CD4-positive, alpha-beta T cell treated with Interleukin-21 for 1 hour (primary cell): ENCODE measurements at regions not wholly inside any gene's neighbourhood (a gene's known extent, or its start where the extent isn't known, plus 50 kb on each side); places are given as distances from the start of the nearest gene placed in this dataset.
"Not testable (repeated sequence)": the region's sequence is repeated elsewhere in the genome, so short reads cannot be mapped to it uniquely, and the experiment has no call there.

ENCODE experiments used
- DNase-seq: peaks from one replicate; pipeline ENCODE4 v3.0.0-alpha.2; 2020

GRCh38 chr5:16987776-16988175 lies 51.7 kb upstream of the MYO10 start:
- no peak for DNase-seq

- not testable (repeated sequence) for DNase-seq
These were observed 54.9 kb upstream of the MYO10 start for GRCh38 chr5:16990817-16991520.

DNA sequence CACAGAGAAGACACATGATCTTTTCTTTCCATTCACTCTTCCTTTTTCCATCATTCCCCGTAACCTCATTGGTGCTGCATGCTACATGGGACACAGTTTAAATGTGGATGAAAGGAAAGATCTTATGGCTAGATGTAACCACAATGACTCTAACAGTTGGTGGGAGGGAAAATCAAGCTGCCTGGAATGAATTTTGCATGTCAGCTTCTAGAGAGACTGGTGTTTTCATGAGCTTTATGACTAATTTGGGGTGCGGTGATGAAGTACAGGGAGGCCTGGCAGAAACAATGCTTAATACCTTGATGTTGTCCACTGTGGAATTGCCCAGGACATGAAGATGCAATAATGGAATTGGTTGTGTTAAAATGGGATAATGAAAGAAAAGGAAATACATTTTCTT lies 55.9 kb upstream of the MYO10 start:
- no peak for DNase-seq

- DNase-seq, result no peak
These were observed 56.4 kb upstream of the MYO10 start for GRCh38 chr5:16992444-16992843.

DNA sequence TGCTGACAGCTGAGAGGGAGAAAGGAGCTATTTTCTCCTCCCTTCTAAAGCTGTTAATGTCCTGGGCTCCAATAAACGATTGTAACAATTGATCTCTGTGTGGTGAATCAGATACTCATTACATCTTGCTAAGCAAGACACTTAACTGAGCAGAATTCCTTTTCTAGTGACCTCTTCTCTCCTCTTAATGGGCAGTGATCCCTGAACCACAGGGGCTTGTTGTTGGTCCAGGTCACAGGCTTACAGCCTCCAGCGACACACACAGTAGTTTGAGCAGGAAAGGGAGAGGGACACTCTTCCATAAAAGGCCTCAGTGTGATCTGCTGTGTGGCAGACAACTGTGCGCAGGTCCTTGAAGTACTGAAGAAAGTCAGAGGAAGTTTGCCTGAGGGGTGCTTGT lies 58.5 kb upstream of the MYO10 start:
- no peak for DNase-seq

- no peak for DNase-seq
These were observed 59.3 kb upstream of the MYO10 start for GRCh38 chr5:16995372-16995771.

GRCh38 chr5:17000291-17000939 lies 64.3 kb upstream of the MYO10 start:
- no peak for DNase-seq

DNA sequence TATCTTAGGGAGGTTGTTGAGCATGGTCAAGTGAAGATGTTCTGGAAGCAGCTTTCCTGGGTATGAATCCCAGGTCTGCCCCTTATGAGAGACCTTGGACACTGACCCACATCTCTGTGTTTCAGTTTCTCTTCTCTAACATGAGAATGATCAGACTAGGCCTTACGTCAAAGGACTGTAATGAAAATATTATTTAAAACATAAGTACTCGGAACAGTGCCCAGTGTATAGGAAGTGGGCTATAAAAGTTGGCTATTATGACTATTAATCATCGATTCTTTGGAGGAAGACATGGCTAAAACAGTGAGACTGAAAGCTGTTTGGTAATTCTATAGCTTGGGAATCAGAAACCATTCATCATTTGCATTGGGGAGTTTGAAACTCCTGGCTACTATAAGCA lies 65.3 kb upstream of the MYO10 start:
- no peak for DNase-seq

DNA sequence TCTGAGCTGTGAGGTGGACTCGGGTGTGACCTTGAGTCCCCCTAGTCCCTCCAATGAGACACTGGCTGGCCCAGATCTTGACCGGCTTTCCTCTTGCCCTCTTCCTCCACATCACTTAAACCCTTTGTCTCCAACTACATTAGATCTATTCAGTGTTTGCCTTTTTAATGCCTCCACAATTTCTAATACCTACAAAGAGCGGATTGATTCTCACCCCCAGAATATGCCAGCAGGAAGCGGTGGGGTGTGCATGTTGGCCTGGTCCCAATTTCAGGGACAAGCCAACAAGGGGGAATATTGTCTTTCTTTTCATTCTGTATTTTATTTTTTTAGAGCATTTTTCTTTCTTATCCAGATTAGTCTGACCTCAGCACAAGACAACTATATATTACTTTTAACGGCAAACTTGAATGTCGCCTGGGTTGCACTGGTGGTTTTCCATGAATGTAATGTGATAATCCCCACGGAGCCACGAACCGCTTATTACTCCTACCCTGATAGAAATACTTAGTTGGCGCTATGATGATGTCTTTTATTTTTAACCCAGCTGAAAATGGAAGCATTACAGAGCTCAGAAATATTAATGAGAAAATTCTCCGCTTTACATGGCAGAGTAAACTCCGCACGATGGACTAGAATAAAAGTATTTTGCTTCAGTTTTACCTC lies 68.5 kb upstream of the MYO10 start:
- no peak for DNase-seq

DNA sequence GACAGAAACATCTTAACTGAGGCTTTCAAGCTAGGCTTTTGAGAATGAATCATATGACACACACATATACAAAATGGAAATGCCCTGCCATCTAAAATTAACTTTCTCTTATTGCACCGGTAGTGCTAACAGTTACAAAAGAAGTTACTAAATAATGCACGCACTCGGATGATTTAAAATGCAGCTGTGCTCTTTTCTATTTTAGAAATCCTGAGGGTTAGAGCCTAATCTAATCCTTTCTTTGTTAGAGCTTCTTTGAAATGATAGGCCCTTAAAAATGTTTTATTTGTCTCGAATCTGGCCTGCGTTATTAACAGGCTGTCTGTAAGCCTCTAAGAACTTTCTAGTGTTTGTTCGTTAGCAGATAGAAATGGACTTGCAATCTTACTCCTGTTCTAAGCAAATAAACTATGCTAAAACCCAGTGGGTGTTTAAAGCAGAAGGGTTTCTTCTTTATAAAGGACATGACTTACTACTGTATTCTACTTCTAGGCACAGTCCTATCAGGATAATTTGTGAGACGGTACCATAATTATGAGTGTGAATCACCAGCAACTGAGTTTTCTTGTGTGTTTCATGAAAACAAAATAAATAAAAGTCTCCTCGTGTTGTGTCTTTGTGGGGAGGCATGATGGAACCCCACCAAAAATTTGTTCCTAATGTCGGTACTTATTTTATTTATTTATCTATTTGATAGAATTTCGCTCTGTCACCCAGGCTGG lies 69.2 kb upstream of the MYO10 start:
- DNase-seq, result no peak

GRCh38 chr5:17012289-17012688 lies 76.2 kb upstream of the MYO10 start:
- DNase-seq, result no peak

- DNase-seq, result no peak
These were observed 78.6 kb upstream of the MYO10 start for GRCh38 chr5:17014686-17015085.

DNA sequence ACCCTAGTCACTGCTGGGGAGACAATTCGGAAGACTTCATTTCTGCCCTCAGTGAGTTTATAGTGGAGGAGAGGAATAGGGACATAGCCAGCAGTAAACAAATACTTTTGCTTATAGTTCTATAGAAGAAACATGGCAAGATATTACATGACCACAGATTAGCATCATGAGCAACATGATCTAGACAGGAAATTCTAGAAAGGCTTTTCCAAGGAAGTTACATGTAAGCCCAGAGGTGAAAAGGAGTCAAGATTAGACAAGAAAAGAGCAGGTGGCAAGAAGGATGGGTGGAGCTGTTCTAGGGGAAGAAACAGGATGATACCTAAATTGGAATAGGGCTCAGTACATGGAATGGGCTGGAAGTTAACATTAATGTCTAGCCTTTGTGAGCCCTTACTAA lies 82.8 kb upstream of the MYO10 start:
- DNase-seq, result no peak

DNA sequence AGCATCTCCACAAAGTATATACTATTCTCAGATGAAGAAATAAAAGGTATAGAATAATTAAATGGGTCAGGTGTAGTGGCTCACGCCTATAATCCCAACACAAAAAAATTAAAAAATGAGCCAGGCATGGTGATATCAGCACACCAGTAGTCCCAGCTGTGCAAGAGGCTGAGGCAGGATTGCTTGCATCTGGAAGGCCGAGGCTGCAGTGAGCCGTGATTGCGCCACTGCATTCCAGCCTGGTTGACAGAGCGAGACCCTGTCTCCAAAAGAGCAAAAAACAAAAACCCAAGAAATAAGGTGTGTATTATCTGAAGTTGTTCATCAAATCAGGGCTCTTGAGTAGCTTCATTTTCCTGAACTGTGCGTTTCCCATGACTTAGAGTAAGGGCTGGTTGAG lies 83.2 kb upstream of the MYO10 start:
- no peak for DNase-seq

- DNase-seq, result no peak
These were observed 84.9 kb upstream of the MYO10 start for GRCh38 chr5:17020678-17021601.

DNA sequence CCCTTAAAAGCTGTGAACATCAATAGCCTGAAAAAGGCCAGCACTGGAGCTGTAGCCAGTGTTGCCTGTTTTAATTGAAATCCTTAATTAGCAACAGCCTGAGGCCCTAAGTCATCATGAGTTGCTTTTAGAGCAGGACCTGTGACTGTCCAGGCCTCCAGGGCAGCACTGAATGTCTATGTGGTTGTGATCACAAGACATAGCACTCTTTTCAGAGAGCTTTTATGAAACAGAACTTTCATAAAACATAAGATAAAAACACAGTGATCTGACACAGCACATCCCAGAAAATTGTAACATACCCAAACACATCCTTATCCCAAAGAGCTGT lies 85.5 kb upstream of the MYO10 start:
- DNase-seq, result no peak

GRCh38 chr5:17022296-17022695 lies 86.2 kb upstream of the MYO10 start:
- DNase-seq, result no peak

DNA sequence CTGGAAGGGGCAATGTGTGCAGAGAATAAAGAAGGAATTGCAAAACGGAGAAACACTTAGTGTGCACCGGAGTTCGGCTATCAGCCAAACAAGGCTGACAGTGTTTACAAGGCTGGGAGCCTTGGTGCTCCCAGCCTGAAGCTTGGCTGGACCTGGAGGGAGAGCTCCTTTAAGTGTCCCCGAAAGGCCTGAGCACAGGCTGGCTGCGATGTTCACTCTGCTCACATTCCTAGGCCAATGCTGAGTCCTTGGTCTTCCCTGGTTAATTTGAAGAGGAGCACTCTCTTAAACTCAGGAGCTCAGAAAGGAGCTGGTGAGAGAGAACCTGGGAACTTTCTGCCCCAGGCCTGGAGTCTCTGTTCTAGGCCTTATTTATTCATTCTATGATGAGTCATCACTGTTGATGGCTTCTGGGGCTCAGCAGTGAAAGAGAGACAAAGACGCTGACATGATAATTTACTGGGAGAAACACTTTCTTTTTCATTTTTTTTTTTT lies 88.6 kb upstream of the MYO10 start:
- DNase-seq, result no peak

- DNase-seq, result not testable (repeated sequence)
These were observed 95.7 kb upstream of the MYO10 start for GRCh38 chr5:17031659-17032277.

DNA sequence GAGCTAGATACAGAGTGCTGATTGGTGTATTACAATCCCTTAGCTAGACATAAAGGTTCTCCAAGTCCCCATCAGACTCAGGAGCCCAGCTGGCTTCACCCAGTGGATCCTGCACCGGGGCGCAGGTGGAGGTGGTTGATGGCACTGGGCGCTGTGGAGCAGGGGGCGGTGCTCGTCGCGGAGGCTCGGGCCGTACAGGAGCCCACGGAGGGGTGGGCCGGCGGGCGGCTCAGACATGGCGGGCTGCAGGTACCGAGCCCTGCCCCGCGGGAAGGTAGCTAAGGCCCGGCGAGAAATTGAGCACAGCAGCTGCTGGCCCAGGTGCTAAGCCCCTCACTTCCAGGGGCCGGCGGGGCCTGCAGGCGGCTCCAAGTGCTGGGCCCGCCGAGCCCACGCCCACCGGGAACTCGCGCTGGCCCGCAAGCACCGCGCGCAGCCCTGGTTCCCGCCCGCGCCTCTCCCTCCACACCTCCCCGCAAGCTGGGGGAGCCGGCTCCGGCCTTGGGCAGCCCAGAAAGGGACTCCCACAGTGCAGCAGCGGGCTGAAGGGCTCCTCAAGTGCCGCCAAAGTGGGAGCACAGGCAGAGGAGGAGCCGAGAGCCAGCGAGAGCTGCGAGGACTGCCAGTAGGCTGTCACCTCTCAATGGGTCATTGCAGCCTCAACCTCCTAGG lies 96.4 kb upstream of the MYO10 start:
- not testable (repeated sequence) for DNase-seq

DNA sequence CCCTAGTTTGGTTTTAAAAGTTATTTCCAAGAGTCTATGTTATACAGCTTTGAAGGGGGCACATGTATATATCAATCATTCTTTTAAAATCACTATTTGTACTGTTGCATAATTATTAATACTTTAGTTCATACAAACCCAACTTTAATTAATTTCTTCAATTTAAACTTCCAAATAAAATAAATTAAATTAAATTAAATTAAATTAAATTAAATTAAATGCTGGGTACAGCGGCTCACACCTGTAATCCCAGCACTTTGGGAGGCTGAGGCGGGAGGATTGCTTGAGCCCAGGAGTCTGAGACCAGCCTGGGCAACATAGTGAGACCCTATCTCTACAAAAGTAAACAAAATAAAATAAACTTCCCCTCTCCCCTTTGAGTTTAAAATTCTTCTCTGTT lies 98.9 kb upstream of the MYO10 start:
- DNase-seq, result not testable (repeated sequence)
